HG02678 (cell line): ENCODE measurements at regions not wholly inside any gene's neighbourhood (a gene's known extent, or its start where the extent isn't known, plus 50 kb on each side); places are given as distances from the start of the nearest gene placed in this dataset.

ENCODE experiments used
- ATAC-seq: cut with Tn5 transposase; IDR thresholded peaks from one replicate; pipeline ENCODE4 v1.9.1; 2021; ENCODE audit warnings: mild to moderate bottlenecking, moderate library complexity; ENCODE audit not compliant: unreplicated experiment

- ATAC-seq, result no peak
Measured at GRCh38 chr7:49367072-49367471, 406.4 kb upstream of the VWC2 start.

- ATAC-seq, result no peak
Measured at GRCh38 chr7:49371771-49372170, 401.7 kb upstream of the VWC2 start.

- ATAC-seq, result no peak
Measured at GRCh38 chr7:49376817-49377375, 396.5 kb upstream of the VWC2 start.

- no peak for ATAC-seq
Measured at GRCh38 chr7:49386792-49387191, 386.6 kb upstream of the VWC2 start.

GRCh38 chr7:49389871-49390479, 383.5 kb upstream of the VWC2 start:
- ATAC-seq, result no peak

- no peak for ATAC-seq
Measured at GRCh38 chr7:49396229-49396628, 377.2 kb upstream of the VWC2 start.

- no peak for ATAC-seq
Measured at GRCh38 chr7:49397750-49398149, 375.7 kb upstream of the VWC2 start.

GRCh38 chr7:49398236-49398635, 375.2 kb upstream of the VWC2 start:
- no peak for ATAC-seq

- no peak for ATAC-seq
Measured at GRCh38 chr7:49398746-49399145, 374.7 kb upstream of the VWC2 start.

GRCh38 chr7:49400891-49401550, 372.4 kb upstream of the VWC2 start:
- ATAC-seq, result no peak

- ATAC-seq, result no peak
Measured at GRCh38 chr7:49403844-49404243, 369.6 kb upstream of the VWC2 start.

GRCh38 chr7:49407205-49407604, 366.2 kb upstream of the VWC2 start:
- ATAC-seq, result no peak

GRCh38 chr7:49417034-49417433, 356.4 kb upstream of the VWC2 start:
- no peak for ATAC-seq

GRCh38 chr7:49418963-49419362, 354.5 kb upstream of the VWC2 start:
- no peak for ATAC-seq

- no peak for ATAC-seq
Measured at GRCh38 chr7:49422564-49422963, 350.9 kb upstream of the VWC2 start.

- no peak for ATAC-seq
Measured at GRCh38 chr7:49424109-49424508, 349.3 kb upstream of the VWC2 start.

- no peak for ATAC-seq
Measured at GRCh38 chr7:49425277-49425818, 348.1 kb upstream of the VWC2 start.

- ATAC-seq, result no peak
Measured at GRCh38 chr7:49432254-49432653, 341.2 kb upstream of the VWC2 start.

GRCh38 chr7:49433794-49434193, 339.6 kb upstream of the VWC2 start:
- no peak for ATAC-seq

GRCh38 chr7:49434846-49435245, 338.6 kb upstream of the VWC2 start:
- no peak for ATAC-seq

GRCh38 chr7:49438281-49438680, 335.2 kb upstream of the VWC2 start:
- ATAC-seq, result no peak

GRCh38 chr7:49443515-49443914, 329.9 kb upstream of the VWC2 start:
- ATAC-seq, result no peak
